Heart left ventricle (tissue), 16 donors: ENCODE measurements at regions not wholly inside any gene's neighbourhood (a gene's known extent, or its start where the extent isn't known, plus 50 kb on each side); places are given as distances from the start of the nearest gene placed in this dataset.
"Not testable (repeated sequence)": the region's sequence is repeated elsewhere in the genome, so short reads cannot be mapped to it uniquely, and the experiment has no call there.

Source experiments
- ATAC-seq, 4 donors: fragments of 200-7000 bp; cut with Tn5 transposase; one replicate each; pipeline ENCODE4 v1.9.1; 2020 to 2022; ENCODE audit warnings: moderate library complexity in 4 of 4, mild to moderate bottlenecking in 3 of 4, moderate number of reproducible peaks in 1 of 4
- DNase-seq, 5 donors: peaks; one replicate each; pipeline ENCODE4 v3.0.0-alpha.2; 2020
- H3K27ac ChIP-seq, 12 donors: fragments of 200-600 bp; sonication (generic) in 4 of 12; one replicate each; pipeline versions ENCODE4 v1.5.0 to v1.8.0; 2016 to 2022; ENCODE audit warnings: mild to moderate bottlenecking in 2 of 12
- H3K27me3 ChIP-seq, 9 donors: fragments of 200-600 bp; sonication (generic) in 2 of 9; one replicate each; pipeline versions ENCODE4 v1.5.1 to v1.8.0; 2016 to 2022; ENCODE audit warnings: mild to moderate bottlenecking in 3 of 9
- H3K36me3 ChIP-seq, 9 donors: fragments of 200-600 bp; sonication (generic) in 2 of 9; one replicate each; pipeline versions ENCODE4 v1.5.0 to v1.8.0; 2018 to 2022; ENCODE audit warnings: mild to moderate bottlenecking in 2 of 9
- H3K4me1 ChIP-seq, 12 donors: fragments of 200-600 bp; sonication (generic) in 4 of 12; one replicate each; pipeline versions ENCODE4 v1.5.0 to v1.8.0; 2016 to 2022; ENCODE audit warnings: mild to moderate bottlenecking in 3 of 12
- H3K4me3 ChIP-seq, 12 donors: fragments of 200-600 bp; sonication (generic) in 4 of 12; one replicate each; pipeline versions ENCODE4 v1.5.0 to v1.8.0; 2017 to 2022; ENCODE audit warnings: mild to moderate bottlenecking in 9 of 12, moderate library complexity in 4 of 12
- H3K9me3 ChIP-seq, 12 donors: fragments of 200-600 bp; sonication (generic) in 4 of 12; one replicate each; pipeline versions ENCODE4 v1.5.0 to v1.8.0; 2016 to 2022; ENCODE audit warnings: mild to moderate bottlenecking in 1 of 12
- CTCF ChIP-seq, 12 donors: fragments of 200-600 bp; sonication (generic) in 4 of 12; IDR thresholded peaks; one replicate each; pipeline versions ENCODE4 v1.5.0 to v1.8.0; 2018 to 2022; ENCODE audit warnings: antibody characterized with exemption in 12 of 12, mild to moderate bottlenecking in 5 of 12
- POLR2A ChIP-seq, 2 donors: fragments of 450-650 bp; IDR thresholded peaks; one replicate each; pipeline ENCODE4 v1.6.1; 2017; ENCODE audit warnings: antibody characterized with exemption in 2 of 2, mild to moderate bottlenecking in 2 of 2, moderate library complexity in 2 of 2
- WGBS, 4 donors: extraction: QIAGEN DNeasy Blood & Tissue Kit in 2 of 4; methylation state at CpG; one replicate each; pipeline versions ENCODE4 v1.1.5 to v1.1.7; 2013 to 2018; 5-methylcytosine and 5-hydroxymethylcytosine counted together
- intact Hi-C, 10 donors: fragments of 100-400 bp; cut with DNase I; formaldehyde crosslinking; loops; one replicate each; pipeline versions ENCODE4 v1.11.1 to v1.14.2; 2022
- donor health status: ischemic (EF 13 %, LVEDD 7.1; RV severe dilation, severe dysfunction).
- donor health status: healthy with polysubstance abuse.
- donor health status: DM: no; HTN: yes; CAD: no.
- donor health status: DM: no; HTN: no; CAD: no.
- donor health status: ischemic (EF 25% LVEDD 6.9; RV normal size, moderate dysfunction).
- donor health status: ischemic (EF 25% LVEDD 5.7; RV mildly dilated, moderate dysfunction).
- donor health status: healthy.
- donor health status: DM: yes; HTN: yes; CAD: no.
- donor health status: ischemic (EF 35%, LVEDD 5.7; RV mildly dilated, moderate dysfunction).
- donor health status: nonischemic (EF 11% LVEDD 7.7; RV severe dilation, severe dysfunction).
- donor health status: DM: yes; HTN: yes; CAD: no.
- donor health status: PGD.
- donor health status: ischemic (EF 29% LVEDD 5.4; RV normal size, mild dysfunction).
- donor health status: nonischemic (EF 23%, LVEDD 6.1; RV moderate dilation, normal function).

- Histone ChIP-seq H3K4me1 (no peaks in the 10 kb centered on the region), H3K36me3 (no peaks in the 10 kb centered on the region), H3K4me3 (no peak overlapping the region), H3K27me3 (no peaks in the 10 kb centered on the region), H3K9me3 (no peaks in the 10 kb centered on the region), H3K27ac (no peak overlapping the region)
- TF ChIP-seq CTCF (IDR thresholded peaks at IDR 0.05), result no peak
- no peak for TF ChIP-seq POLR2A (IDR thresholded peaks at IDR 0.05)
- intact Hi-C loops, result no loop called here
- ATAC-seq, result no peak
- WGBS, 4 donors, result 44 to 56% (median 47%) methylated on average over 6 of the region's 6 CpGs
- no peak for DNase-seq
These were observed 179.7 kb upstream of the ST6GALNAC5 start for GRCh38 chr1:76687307-76688175.

GRCh38 chr1:76690766-76691165 lies 176.5 kb upstream of the ST6GALNAC5 start:
- no peak for DNase-seq
- Histone ChIP-seq H3K4me3 (no peak overlapping the region), H3K4me1 (no peaks in the 10 kb centered on the region), H3K9me3 (peaks cover 0 to 9% (median 0%) of the 10 kb centered on the region in 12 donors), H3K27me3 (no peaks in the 10 kb centered on the region), H3K27ac (no peak overlapping the region), H3K36me3 (no peaks in the 10 kb centered on the region)
- intact Hi-C loops, result no loop called here
- ATAC-seq, result no peak
- TF ChIP-seq CTCF (IDR thresholded peaks at IDR 0.05) (no peak), POLR2A (IDR thresholded peaks at IDR 0.05) (no peak)
- WGBS, 4 donors, result 63 to 73% (median 72%) methylated on average over 3 of the region's 3 CpGs

DNA sequence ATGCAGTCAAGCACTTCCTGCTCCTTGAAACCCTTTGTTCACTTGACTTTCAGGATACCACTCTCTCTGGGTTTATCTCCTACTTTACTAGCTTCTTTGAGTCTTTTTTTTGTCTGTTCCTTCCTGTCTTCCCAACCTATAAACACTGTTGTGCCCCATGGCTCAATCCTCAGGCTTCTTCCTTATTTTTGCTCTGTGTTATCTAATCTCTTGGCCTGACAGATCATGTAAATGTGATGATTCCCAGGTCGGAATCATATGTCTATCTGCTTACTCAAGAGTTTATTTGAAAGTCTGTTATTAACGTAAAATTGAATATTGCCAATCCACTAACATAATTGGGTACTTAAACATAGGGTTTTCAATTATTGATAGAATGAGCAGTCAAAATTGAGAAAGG lies 171.7 kb upstream of the ST6GALNAC5 start:
- Histone ChIP-seq H3K9me3 (peaks cover 0 to 9% (median 0%) of the 10 kb centered on the region in 12 donors), H3K4me3 (no peak overlapping the region), H3K27me3 (no peaks in the 10 kb centered on the region), H3K36me3 (no peaks in the 10 kb centered on the region), H3K27ac (no peak overlapping the region), H3K4me1 (no peaks in the 10 kb centered on the region)
- DNase-seq, result no peak
- no peak for ATAC-seq
- intact Hi-C loops, result no loop called here
- 17 to 20% (median 17%) methylated on average over 2 of the region's 2 CpGs for WGBS, 4 donors
- TF ChIP-seq POLR2A (IDR thresholded peaks at IDR 0.05), result no peak
- no peak for TF ChIP-seq CTCF (IDR thresholded peaks at IDR 0.05)

- Histone ChIP-seq H3K4me3 (no peak overlapping the region), H3K36me3 (no peaks in the 10 kb centered on the region), H3K9me3 (peaks cover 0 to 9% (median 0%) of the 10 kb centered on the region in 12 donors), H3K27me3 (no peaks in the 10 kb centered on the region), H3K4me1 (no peaks in the 10 kb centered on the region), H3K27ac (no peak overlapping the region)
- intact Hi-C loops, result no loop called here
- 91 to 94% (median 94%) methylated on average over 3 of the region's 3 CpGs for WGBS, 4 donors
- ATAC-seq (no peak), DNase-seq (no peak)
- no peak for TF ChIP-seq POLR2A (IDR thresholded peaks at IDR 0.05)
- TF ChIP-seq CTCF (IDR thresholded peaks at IDR 0.05), result no peak
These were observed 169.9 kb upstream of the ST6GALNAC5 start for GRCh38 chr1:76697361-76697760.

DNA sequence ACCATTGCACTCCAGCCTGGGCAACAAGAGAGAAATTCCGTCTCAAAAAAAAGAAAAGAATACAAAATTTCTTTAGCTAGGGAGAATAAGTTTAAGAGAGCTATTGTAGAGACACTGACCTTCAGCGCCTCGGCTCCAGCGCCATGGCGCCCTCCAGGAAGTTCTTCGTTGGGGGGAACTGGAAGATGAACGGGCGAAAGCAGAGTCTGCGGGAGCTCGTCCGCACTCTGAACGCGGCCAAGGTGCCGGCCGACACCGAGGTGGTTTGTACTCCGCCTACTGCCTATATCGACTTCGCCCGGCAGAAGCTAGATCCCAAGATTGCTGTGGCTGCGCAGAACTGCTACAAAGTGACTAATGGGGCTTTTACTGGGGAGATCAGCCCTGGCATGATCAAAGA lies 167.6 kb upstream of the ST6GALNAC5 start:
- ATAC-seq, H3K27ac ChIP-seq, H3K27me3 ChIP-seq, intact Hi-C loops, H3K4me1 ChIP-seq, DNase-seq, H3K4me3 ChIP-seq, H3K36me3 ChIP-seq, H3K9me3 ChIP-seq: not testable (repeated sequence)
- 94 to 97% (median 96%) methylated on average over 19 to 21 of the region's 21 CpGs for WGBS, 4 donors

DNA sequence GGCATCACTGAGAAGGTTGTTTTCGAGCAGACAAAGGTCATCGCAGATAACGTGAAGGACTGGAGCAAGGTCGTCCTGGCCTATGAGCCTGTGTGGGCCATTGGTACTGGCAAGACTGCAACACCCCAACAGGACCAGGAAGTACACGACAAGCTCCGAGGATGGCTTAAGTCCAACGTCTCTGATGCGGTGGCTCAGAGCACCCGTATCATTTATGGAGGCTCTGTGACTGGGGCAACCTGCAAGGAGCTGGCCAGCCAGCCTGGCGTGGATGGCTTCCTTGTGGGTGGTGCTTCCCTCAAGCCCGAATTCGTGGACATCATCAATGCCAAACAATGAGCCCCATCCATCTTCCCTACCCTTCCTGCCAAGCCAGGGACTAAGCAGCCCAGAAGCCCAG lies 167.1 kb upstream of the ST6GALNAC5 start:
- H3K9me3 ChIP-seq, intact Hi-C loops, H3K36me3 ChIP-seq, H3K4me3 ChIP-seq, DNase-seq, H3K27ac ChIP-seq, H3K27me3 ChIP-seq, H3K4me1 ChIP-seq: not testable (repeated sequence)
- 89 to 94% (median 90%) methylated on average over 12 of the region's 12 CpGs for WGBS, 4 donors
- peak in 1 of 4 donors; percentile 22 for ATAC-seq
